ENCODE measurements at regions not wholly inside any gene's neighbourhood (a gene's known extent, or its start where the extent isn't known, plus 50 kb on each side); places are given as distances from the start of the nearest gene placed in this dataset.

GRCh38 chr4:164410401-164410800 is 343.5 kb upstream of the SMIM31 start:
- intact Hi-C loops (cut with DNase I; ENCODE audit: low total_unique reads), result no loop called here
- TF ChIP-seq POLR2AphosphoS5 (IDR thresholded peaks at IDR 0.05), result no peak
- no peak for TF ChIP-seq POLR2A (IDR thresholded peaks at IDR 0.05)
- TF ChIP-seq, protein P1, sequence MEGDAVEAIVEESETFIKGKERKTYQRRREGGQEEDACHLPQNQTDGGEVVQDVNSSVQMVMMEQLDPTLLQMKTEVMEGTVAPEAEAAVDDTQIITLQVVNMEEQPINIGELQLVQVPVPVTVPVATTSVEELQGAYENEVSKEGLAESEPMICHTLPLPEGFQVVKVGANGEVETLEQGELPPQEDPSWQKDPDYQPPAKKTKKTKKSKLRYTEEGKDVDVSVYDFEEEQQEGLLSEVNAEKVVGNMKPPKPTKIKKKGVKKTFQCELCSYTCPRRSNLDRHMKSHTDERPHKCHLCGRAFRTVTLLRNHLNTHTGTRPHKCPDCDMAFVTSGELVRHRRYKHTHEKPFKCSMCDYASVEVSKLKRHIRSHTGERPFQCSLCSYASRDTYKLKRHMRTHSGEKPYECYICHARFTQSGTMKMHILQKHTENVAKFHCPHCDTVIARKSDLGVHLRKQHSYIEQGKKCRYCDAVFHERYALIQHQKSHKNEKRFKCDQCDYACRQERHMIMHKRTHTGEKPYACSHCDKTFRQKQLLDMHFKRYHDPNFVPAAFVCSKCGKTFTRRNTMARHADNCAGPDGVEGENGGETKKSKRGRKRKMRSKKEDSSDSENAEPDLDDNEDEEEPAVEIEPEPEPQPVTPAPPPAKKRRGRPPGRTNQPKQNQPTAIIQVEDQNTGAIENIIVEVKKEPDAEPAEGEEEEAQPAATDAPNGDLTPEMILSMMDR (IDR thresholded peaks at IDR 0.05), result no peak
- TF ChIP-seq EP300 (IDR thresholded peaks at IDR 0.05), result no peak
- DNase-seq, result no peak
- Histone ChIP-seq H3K36me3 (no peaks in the 10 kb centered on the region), H3K27ac (no peak overlapping the region), H3K4me3 (no peak overlapping the region), H3K4me1 (no peaks in the 10 kb centered on the region), H3K9me3 (peaks cover 0 to 3% (median 0%) of the 10 kb centered on the region in 4 donors), H3K27me3 (no peaks in the 10 kb centered on the region)
- WGBS, 5 donors, result 68 to 74% (median 71%) methylated on average over 4 of the region's 4 CpGs

DNA sequence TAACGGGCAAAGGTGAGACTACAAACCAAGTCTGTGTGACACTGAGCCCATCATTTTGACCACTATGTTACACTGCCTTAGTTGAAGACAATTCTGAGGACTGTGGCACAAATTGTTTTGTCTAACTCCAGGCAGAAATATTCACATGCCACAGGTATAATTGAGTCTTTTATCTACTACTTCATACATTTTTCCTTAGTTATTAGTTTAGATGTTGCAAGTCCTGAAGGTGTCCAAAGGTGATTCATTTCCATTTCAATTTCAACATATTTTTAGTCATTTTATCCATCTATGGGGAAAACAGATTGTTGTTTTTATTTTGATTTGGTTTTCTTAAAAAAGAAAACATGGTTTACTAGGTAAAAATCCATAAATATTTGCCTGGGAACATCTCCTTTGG is 341.7 kb upstream of the SMIM31 start:
- no peak for TF ChIP-seq POLR2A (IDR thresholded peaks at IDR 0.05)
- TF ChIP-seq, protein P1 (IDR thresholded peaks at IDR 0.05), result no peak
- TF ChIP-seq EP300 (IDR thresholded peaks at IDR 0.05), result no peak
- TF ChIP-seq POLR2AphosphoS5 (IDR thresholded peaks at IDR 0.05), result no peak
- no peaks in the 10 kb centered on the region for H3K36me3 ChIP-seq
- no peak for DNase-seq
- H3K27me3 ChIP-seq, result no peaks in the 10 kb centered on the region
- no peak overlapping the region for H3K27ac ChIP-seq
- no peak overlapping the region for H3K4me3 ChIP-seq
- no peaks in the 10 kb centered on the region for H3K4me1 ChIP-seq
- peaks cover 0 to 3% (median 0%) of the 10 kb centered on the region in 4 donors for H3K9me3 ChIP-seq
- intact Hi-C loops (cut with DNase I; ENCODE audit: low total_unique reads), result no loop called here
- WGBS, 5 donors, result 64 to 93% (median 81%) methylated on average over 1 of the region's 1 CpG

DNA sequence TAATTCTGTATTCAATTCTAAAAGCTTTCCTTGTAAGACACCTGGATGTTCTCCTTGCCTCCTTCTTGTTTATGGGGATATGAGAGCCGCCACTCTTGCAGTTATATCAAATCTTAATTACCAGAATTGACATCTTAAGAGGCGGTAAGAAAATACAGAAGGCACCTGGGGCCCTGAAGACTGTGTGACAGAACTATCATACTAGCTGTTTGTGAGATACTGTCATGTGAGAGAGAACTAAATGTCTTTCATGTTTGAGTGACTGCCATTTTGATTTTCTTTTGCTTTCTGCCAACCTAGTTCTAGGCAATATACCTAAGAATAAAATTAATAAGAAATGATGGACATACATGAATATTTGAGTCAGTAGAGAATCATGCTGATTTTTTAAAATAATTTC is 340.2 kb upstream of the SMIM31 start:
- no peak for DNase-seq
- H3K27ac ChIP-seq, result no peak overlapping the region
- no peaks in the 10 kb centered on the region for H3K4me1 ChIP-seq
- no peak overlapping the region for H3K4me3 ChIP-seq
- 76 to 91% (median 86%) methylated on average over 2 of the region's 2 CpGs for WGBS, 5 donors
- no peaks in the 10 kb centered on the region for H3K36me3 ChIP-seq
- H3K27me3 ChIP-seq, result no peaks in the 10 kb centered on the region
- peaks cover 0 to 3% (median 1%) of the 10 kb centered on the region in 4 donors for H3K9me3 ChIP-seq
- TF ChIP-seq, protein P1 (IDR thresholded peaks at IDR 0.05), result no peak
- TF ChIP-seq EP300 (IDR thresholded peaks at IDR 0.05) (no peak), POLR2AphosphoS5 (IDR thresholded peaks at IDR 0.05) (no peak), POLR2A (IDR thresholded peaks at IDR 0.05) (no peak)
- intact Hi-C loops (cut with DNase I; ENCODE audit: low total_unique reads), result no loop called here

DNA sequence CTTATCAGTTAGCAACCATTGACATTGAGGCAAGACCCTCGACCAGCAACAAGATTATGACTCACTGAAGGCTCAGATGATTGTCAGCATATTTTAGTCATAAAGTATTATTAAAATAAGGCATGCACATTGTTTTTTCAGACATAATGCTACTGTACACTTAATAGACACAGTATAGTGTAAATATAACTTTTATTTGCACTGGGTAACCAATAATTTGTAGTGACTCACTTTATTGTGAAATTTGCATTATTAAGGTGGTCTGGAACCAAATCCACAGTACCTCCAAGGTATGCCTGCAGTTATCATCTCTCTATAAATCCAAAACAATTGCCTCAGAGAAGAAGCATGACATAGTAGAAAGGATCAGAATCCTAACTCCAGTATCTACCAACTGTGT is 330.1 kb upstream of the SMIM31 start:
- DNase-seq, result no peak
- intact Hi-C loops (cut with DNase I; ENCODE audit: low total_unique reads), result no loop called here
- H3K27me3 ChIP-seq, result no peaks in the 10 kb centered on the region
- H3K4me3 ChIP-seq, result no peak overlapping the region
- 21 to 68% (median 38%) methylated on average over 1 of the region's 1 CpG for WGBS, 5 donors
- H3K4me1 ChIP-seq, result no peaks in the 10 kb centered on the region
- no peak overlapping the region for H3K27ac ChIP-seq
- no peaks in the 10 kb centered on the region for H3K36me3 ChIP-seq
- no peak for TF ChIP-seq POLR2AphosphoS5 (IDR thresholded peaks at IDR 0.05)
- TF ChIP-seq EP300 (IDR thresholded peaks at IDR 0.05), result no peak
- TF ChIP-seq POLR2A (IDR thresholded peaks at IDR 0.05), result no peak
- TF ChIP-seq, protein P1 (IDR thresholded peaks at IDR 0.05), result no peak
- H3K9me3 ChIP-seq, result peaks cover 0 to 7% (median 5%) of the 10 kb centered on the region in 4 donors

Measured in stomach (tissue), 8 donors.